CD4-positive, alpha-beta T cell treated with Interleukin-6 at 100 ng/mL for 8 hours (primary cell): ENCODE measurements at regions not wholly inside any gene's neighbourhood (a gene's known extent, or its start where the extent isn't known, plus 50 kb on each side); places are given as distances from the start of the nearest gene placed in this dataset.
"Not testable (repeated sequence)": the region's sequence is repeated elsewhere in the genome, so short reads cannot be mapped to it uniquely, and the experiment has no call there.

Experiments
- DNase-seq: peaks from one replicate; pipeline ENCODE4 v3.0.0-alpha.2; 2020; ENCODE audit warnings: mixed read lengths, low spot score

DNA sequence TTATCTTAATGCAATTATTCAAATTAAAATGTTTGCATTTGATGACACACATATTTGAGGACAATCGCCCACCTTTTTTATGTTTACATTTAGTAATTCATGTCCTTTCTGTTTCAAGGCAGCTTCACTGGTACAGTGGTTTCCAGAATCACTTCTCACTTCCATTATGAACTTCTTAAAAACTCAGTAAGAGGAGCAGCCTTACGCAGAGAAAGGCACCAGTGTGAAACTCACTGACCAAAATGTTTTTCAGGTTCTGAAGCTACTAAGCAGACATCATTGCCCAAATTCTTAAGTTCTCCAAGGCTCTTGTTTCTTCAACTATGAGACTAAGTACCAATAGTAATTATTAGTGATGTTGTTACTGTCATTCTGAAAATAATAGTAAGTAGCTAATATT lies 353.1 kb upstream of the CXADR start:
- no peak for DNase-seq

- no peak for DNase-seq
Observed at GRCh38 chr21:17185674-17186073, 327.2 kb upstream of the CXADR start.

DNA sequence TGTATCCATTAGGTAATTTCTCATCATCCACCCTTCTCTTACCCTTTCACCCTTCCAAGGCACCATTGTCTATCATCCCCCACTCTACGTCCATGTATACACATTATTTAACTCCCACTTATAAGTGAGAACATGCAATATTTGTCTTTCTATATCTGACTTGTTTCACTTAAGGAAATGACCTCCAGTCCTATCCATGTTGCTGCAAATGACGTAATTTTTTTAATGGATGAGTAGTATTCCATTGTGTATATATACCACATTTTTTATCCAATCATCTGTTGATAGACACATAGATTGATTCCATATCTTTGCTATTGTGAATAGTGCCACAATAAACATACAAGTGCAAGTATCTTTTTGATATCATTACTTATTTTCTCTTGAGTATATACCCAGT lies 322.9 kb upstream of the CXADR start:
- no peak for DNase-seq

GRCh38 chr21:17191346-17191993 lies 321.4 kb upstream of the CXADR start:
- DNase-seq, result no peak

GRCh38 chr21:17195351-17195750 lies 317.5 kb upstream of the CXADR start:
- DNase-seq, result no peak

DNA sequence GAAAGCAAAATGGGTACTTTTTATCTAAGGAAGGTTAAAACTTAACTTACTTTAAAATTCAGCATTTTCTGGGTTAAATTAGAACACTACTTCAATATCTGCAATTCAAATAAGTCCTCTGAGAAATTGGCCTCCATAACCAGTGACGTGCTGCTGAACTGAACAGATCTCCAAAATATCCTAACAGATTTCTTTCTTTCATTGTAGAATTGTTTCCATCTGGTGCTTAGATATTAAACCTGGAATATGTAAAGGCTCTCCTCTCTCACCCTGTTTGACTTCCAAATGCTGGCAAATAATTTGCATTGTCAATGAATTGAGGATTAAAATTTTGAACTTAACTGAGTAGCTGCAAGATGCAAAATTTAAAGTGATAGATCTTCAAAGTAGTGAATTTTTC lies 316.9 kb upstream of the CXADR start:
- DNase-seq, result no peak

DNA sequence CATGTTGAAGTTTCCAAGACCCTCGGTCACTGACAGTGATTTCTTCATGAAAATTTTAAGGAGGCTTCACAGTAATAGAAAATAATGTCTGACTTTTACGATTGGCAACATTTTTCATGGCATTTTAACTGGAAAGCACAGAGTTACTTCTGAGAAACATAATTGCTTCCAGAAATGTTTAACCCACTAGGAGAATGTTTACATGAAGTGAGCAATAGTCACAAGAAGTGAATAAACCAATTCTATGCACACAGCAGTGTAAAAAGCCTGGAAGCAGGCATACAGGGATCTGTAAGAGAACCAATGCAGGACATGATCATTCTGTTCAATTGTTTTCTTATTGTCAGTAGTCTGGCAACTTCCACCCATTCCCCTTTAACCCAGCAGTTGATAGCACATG lies 316.2 kb upstream of the CXADR start:
- no peak for DNase-seq

DNA sequence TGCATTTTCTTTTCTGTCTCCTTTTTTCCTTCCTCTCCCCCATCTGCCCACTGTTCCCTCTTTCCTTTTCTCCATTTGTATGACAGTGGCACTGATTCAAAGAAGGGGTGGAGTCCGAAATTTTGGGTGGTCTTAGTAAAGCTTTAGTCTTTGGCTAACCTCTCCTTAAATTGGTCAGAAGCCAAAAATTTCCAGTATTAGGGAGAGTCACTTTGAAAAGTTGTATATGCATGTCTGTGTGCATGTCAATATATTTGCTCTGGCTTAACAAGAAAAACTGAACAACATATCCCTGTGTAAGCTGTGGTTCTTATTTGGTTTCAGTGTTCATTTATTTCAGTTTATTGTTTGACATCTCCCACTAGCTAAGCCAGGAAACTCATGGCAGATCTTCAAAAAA lies 314.8 kb upstream of the CXADR start:
- no peak for DNase-seq

GRCh38 chr21:17200250-17200649 lies 312.6 kb upstream of the CXADR start:
- DNase-seq, result no peak

DNA sequence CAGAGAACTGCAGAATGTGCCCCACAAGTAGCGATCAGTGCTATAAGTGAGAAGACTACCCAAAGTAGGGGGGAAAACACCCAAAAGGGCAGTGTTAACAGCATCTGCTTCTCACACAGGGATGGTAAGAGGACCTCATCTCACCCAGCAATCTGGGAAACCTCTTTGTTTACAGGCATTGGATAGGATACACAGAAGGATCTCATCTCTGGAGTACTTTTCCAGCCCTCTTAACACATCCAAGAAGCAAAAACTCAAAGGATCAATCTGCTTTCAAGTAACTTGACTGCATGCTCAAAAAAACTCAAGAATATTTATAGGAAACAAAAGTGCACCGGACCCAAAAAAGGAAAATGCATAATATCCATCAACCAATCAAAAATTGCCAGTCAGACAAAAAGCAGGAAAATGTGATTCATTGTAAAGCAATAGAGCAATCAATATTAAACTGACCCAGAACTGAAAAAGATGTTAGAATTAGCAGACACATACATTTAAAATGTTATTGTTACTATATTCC lies 311.0 kb upstream of the CXADR start:
- DNase-seq, result no peak

DNA sequence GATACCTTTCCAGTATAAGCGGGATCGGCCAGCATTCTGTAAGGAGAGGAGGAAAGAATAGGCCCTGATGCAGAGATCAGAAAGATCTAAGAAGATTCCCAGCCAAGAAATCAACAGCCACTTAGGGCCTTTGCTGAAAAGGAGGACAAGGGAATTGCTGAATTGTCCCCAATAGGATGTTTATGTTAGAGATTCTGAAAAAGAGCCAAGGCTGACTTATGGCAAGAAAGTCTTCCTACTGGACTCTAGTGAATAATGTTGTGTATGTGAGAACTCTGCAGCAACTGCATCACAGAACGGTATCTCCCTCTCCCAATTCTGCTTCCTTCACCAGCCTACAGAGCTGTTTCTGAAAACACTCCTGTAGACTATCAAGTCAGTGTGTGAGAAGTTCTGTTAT lies 298.0 kb upstream of the CXADR start:
- DNase-seq, result no peak

DNA sequence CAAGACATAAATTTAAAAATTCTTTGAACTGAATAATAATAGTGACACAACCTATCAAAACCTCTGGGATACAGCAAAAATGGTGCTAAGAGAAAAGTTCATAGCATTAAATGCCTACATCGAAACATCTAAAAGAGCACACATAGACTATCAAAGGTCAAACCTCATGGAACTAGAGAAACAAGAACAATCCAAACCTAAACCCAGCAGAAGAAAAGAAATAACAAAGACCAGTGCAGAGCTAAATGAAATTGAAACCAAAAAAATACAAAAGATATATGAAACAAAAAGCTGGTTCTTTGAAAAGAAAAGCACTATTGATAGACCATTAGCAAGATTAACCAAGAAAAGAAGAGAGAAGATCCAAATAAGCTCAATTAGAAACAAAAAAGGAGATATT lies 293.8 kb upstream of the CXADR start:
- DNase-seq, result not testable (repeated sequence)

DNA sequence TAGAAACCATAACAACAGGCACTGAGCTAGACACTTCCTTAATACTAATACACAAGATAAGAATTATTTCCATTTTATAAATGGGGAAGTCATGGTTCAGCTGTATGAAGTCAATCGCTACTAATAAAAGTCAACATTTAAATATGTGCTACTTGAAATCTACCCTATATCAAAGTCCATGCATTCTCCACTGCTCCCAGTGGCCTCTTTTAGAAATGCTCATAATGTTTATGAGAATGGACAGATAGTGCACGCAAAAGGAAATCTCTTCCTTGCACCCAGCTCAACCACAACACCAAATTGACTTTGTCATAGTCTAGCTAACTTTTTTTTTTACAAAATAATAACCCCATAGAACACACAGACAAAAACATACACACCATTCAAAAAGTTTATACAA lies 281.7 kb upstream of the CXADR start:
- no peak for DNase-seq

DNA sequence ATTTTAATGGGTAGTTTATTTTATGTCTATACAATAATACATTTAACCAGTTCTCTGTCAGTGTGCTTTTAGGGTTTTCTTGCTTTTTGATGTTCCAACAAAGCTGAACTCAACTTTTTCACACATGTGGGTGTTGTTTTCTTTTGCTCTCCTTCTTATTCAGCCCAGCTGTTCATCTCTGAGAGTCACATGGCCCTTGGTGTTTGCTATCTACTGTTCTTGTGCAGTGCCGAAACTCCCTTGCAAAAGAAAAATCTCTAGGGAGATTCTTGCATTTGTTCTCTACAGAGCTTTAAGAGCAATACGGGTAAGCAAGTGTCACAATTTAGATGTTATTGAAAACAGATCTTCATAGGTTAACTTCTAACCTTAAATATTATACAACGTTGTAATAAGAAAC lies 281.1 kb upstream of the CXADR start:
- no peak for DNase-seq

- no peak for DNase-seq
Observed at GRCh38 chr21:17238468-17238867, 274.4 kb upstream of the CXADR start.

DNA sequence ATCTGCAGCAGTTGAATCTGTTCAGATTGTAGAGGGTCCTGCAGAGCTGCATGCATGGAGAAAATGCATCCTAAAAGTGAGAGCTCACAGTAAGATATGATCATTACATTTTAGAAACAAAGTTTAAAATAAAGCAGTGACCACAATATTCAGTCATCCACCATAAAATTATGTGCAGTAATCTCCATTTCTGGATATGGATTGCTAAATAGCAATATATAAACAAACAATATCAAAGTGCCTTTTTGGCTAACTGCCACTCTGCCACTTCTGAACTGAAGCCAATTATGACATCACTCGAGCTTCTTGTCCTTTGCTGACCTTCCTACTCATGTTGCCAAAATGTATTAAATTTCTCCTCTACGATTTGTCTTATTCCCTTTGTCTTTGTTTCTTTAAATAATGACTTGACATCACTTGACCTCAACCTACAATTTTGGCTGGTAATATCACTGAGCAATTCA lies 262.0 kb upstream of the CXADR start:
- no peak for DNase-seq

- DNase-seq, result no peak
Observed at GRCh38 chr21:17257784-17258183, 255.1 kb upstream of the CXADR start.

- DNase-seq, result no peak
Observed at GRCh38 chr21:17264182-17264581, 248.7 kb upstream of the CXADR start.

- DNase-seq, result no peak
Observed at GRCh38 chr21:17269760-17270159, 243.1 kb upstream of the CXADR start.

DNA sequence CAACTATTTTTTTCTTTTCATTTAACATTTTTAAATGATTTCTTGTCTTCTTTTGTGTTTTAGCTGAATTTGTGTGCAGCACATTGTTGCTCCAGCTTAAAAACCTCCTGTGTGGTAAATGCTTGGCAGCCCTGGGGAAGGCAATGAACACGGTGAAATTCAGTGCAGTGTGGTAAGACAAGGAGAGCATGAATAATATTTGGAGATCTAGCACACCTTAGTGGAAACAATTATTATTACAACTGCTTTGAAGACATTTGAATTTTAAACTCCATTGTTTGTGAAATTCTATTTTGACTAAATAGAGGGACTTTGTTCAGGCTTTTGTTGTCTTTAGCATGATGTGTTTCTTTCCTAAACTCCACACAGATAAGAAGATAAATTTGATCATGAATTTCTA lies 242.6 kb upstream of the CXADR start:
- DNase-seq, result no peak

DNA sequence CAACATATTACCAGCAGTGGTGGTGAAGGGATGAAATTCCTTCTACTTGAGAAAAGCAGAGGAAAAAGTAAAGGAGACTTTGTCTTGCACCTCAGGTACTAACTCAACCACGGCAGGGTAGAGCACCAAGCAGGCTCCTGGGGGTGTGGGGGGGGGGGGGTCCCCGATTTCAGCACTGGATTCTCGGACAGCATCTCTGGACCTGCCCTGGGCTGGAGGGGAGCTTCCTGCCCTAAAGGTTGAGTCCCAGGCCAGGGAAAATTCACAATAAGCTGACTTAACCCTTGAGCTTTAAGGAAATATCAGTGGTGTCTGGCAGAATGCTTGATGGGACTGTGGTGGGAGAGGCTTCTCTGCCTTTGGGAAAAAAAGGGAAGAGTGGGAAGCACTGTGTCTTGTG lies 233.2 kb upstream of the CXADR start:
- no peak for DNase-seq

- DNase-seq, result not testable (repeated sequence)
Observed at GRCh38 chr21:17293016-17293562, 219.8 kb upstream of the CXADR start.

GRCh38 chr21:17295997-17296396 lies 216.8 kb upstream of the CXADR start:
- DNase-seq, result no peak

DNA sequence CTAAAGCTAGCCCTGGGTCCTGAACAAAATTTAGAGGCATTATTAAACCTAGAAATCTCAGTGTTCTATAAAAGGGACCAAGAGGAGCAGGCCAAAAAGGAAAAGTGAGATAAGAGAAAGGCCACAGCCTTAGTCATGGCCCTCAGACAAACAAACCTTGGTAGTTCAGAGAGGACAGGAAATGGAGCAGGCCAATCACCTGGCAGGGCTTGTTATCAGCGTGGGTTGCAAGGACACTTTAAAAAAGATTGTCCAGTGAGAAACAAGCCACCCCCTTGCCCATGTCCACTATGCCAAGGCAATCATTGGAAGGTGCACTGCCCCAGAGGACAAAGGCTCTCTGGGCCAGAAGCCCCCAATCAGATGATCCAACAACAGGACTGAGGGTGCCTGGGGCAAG lies 213.3 kb upstream of the CXADR start:
- not testable (repeated sequence) for DNase-seq
